Immature natural killer cell (primary cell): ENCODE measurements at regions not wholly inside any gene's neighbourhood (a gene's known extent, or its start where the extent isn't known, plus 50 kb on each side); places are given as distances from the start of the nearest gene placed in this dataset.

Source experiments
- DNase-seq, 3 donors: peaks; one replicate each; pipeline ENCODE4 v3.0.0; 2022; ENCODE audit warnings: mixed read lengths in 1 of 3
- H3K27ac Mint-ChIP-seq, 6 donors: one replicate each; pipeline ENCODE4 v1.8.0; 2020; ENCODE audit warnings: mixed read lengths in 6 of 6, mild to moderate bottlenecking in 5 of 6, inconsistent platforms in 4 of 6, moderate library complexity in 3 of 6
- H3K27me3 Mint-ChIP-seq, 3 donors: one replicate each; pipeline ENCODE4 v1.8.0; 2020 to 2021; ENCODE audit warnings: low read depth in 3 of 3, mild to moderate bottlenecking in 3 of 3, mixed read lengths in 3 of 3, moderate library complexity in 3 of 3, inconsistent platforms in 1 of 3
- H3K36me3 Mint-ChIP-seq, 3 donors: one replicate each; pipeline ENCODE4 v1.8.0; 2020; ENCODE audit warnings: mixed read lengths in 3 of 3, inconsistent platforms in 2 of 3, mild to moderate bottlenecking in 2 of 3
- H3K4me1 Mint-ChIP-seq, 2 donors: one replicate each; pipeline ENCODE4 v1.8.0; 2020; ENCODE audit warnings: inconsistent platforms in 2 of 2, mild to moderate bottlenecking in 2 of 2, mixed read lengths in 2 of 2, moderate library complexity in 1 of 2
- H3K4me3 Mint-ChIP-seq, 5 donors: one replicate each; pipeline ENCODE4 v1.8.0; 2020; ENCODE audit warnings: mild to moderate bottlenecking in 5 of 5, mixed read lengths in 5 of 5, inconsistent platforms in 3 of 5, moderate library complexity in 3 of 5
- H3K9me3 Mint-ChIP-seq, 6 donors: one replicate each; pipeline ENCODE4 v1.8.0; 2020; ENCODE audit warnings: mild to moderate bottlenecking in 6 of 6, mixed read lengths in 6 of 6, inconsistent platforms in 4 of 6, moderate library complexity in 3 of 6

DNA sequence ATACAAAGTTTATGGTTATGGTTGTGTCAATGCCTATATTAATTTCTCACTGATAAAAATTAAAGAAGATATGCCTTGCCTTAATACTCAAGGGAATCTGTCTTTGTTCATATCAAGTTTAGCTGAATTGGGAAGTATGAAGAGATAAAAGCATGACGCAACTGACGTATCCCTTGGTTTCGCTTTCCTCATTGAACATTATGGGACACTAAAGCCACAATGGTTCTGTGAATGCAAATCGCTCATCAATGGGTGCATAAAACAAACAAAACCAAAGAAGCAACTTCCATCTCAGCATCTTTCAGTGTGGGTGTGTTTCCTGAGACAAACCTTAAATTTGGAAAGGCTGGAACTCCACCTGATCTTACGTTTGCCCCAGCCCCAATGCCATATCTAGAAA lies 108.2 kb downstream of the NPIPB5 start:
- DNase-seq: no peak
- Mint-ChIP-seq H3K4me3 (no peak overlapping the region), H3K36me3 (no peaks in the 10 kb centered on the region), H3K27me3 (peaks cover 3 to 6% (median 3%) of the 10 kb centered on the region in 3 donors), H3K9me3 (peaks cover 0 to 5% (median 0%) of the 10 kb centered on the region in 6 donors), H3K27ac (no peak overlapping the region), H3K4me1 (no peaks in the 10 kb centered on the region)

- DNase-seq: no peak
- Mint-ChIP-seq H3K27ac (no peak overlapping the region), H3K27me3 (peaks cover 3 to 4% (median 3%) of the 10 kb centered on the region in 3 donors), H3K4me1 (no peaks in the 10 kb centered on the region), H3K36me3 (no peaks in the 10 kb centered on the region), H3K9me3 (no peaks in the 10 kb centered on the region), H3K4me3 (no peak overlapping the region)
Observed at GRCh38 chr16:22621586-22622155, 111.0 kb downstream of the NPIPB5 start.

- Mint-ChIP-seq H3K27ac (no peak overlapping the region), H3K36me3 (no peaks in the 10 kb centered on the region), H3K4me3 (no peak overlapping the region), H3K9me3 (no peaks in the 10 kb centered on the region), H3K27me3 (peaks cover 2 to 4% (median 3%) of the 10 kb centered on the region in 3 donors), H3K4me1 (no peaks in the 10 kb centered on the region)
- DNase-seq: no peak
Observed at GRCh38 chr16:22622703-22623102, 112.0 kb downstream of the NPIPB5 start.

- H3K27me3 Mint-ChIP-seq: peaks cover 0 to 4% (median 2%) of the 10 kb centered on the region in 3 donors
- no peak overlapping the region for H3K4me3 Mint-ChIP-seq
- no peaks in the 10 kb centered on the region for H3K4me1 Mint-ChIP-seq
- DNase-seq: no peak
- no peak overlapping the region for H3K27ac Mint-ChIP-seq
- no peaks in the 10 kb centered on the region for H3K36me3 Mint-ChIP-seq
- no peaks in the 10 kb centered on the region for H3K9me3 Mint-ChIP-seq
Observed at GRCh38 chr16:22623351-22623781, 112.7 kb downstream of the NPIPB5 start.

GRCh38 chr16:22624038-22624799 lies 113.5 kb downstream of the NPIPB5 start:
- Mint-ChIP-seq H3K4me3 (no peak overlapping the region), H3K4me1 (no peaks in the 10 kb centered on the region), H3K36me3 (no peaks in the 10 kb centered on the region), H3K27ac (no peak overlapping the region), H3K9me3 (no peaks in the 10 kb centered on the region), H3K27me3 (peaks cover 0 to 4% (median 2%) of the 10 kb centered on the region in 3 donors)
- DNase-seq: no peak

DNA sequence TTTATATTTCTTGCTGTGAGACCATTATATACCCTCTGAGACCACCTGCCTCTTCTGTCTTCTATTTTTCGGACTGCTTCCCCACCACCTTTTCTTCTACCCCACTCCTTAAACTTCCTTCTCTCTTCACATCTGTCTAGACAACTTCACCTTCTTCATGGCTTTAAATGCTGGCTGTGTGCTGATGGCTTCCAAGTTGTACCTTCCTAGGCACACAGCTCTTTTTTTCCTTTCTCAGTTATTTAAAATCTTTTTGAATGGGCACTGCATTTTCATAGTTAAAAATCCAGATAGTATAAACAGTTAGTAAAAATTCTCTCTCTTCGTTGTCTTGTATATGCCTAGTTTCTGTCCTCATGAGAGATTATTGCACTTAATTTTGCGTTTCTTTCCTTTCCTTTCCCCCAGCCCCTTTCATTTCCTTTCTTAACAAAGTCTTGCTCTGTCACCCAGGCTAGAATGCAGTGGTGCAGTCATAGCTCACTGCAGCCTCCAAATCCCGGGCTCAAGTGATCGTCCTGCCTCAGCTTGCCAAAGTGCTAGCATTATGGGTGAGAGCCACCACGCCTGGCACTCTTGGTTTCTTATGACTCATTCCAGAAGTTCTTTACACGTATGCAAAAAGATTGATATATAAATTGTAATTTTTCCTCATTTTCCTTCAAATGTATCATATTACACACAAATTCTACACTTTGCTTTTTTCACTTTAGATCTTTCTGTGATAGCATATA lies 114.3 kb downstream of the NPIPB5 start:
- Mint-ChIP-seq H3K36me3 (no peaks in the 10 kb centered on the region), H3K4me3 (no peak overlapping the region), H3K27ac (no peak overlapping the region), H3K9me3 (no peaks in the 10 kb centered on the region), H3K4me1 (no peaks in the 10 kb centered on the region), H3K27me3 (peaks cover 0 to 3% (median 0%) of the 10 kb centered on the region in 3 donors)
- DNase-seq: no peak

DNA sequence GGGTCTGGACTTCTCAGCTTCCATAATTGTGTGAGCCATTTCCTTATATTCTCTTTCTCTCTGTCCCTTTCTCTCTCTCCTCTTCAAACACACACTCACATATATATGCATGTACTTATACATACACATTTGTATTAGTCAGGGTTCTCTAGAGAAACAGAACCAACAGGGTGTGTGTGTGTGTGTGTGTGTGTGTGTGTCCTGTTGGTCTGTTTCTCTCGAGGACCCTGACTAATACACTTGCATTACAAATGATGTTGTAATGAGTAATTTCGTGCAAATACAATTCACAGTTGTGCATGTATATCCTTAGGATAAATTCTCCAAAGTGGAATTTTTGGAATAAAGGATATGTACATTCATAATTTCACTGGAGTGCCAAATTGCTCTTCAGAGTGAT lies 115.3 kb downstream of the NPIPB5 start:
- no peaks in the 10 kb centered on the region for H3K4me1 Mint-ChIP-seq
- H3K9me3 Mint-ChIP-seq: no peaks in the 10 kb centered on the region
- no peak overlapping the region for H3K27ac Mint-ChIP-seq
- no peak overlapping the region for H3K4me3 Mint-ChIP-seq
- no peak for DNase-seq
- H3K36me3 Mint-ChIP-seq: no peaks in the 10 kb centered on the region
- H3K27me3 Mint-ChIP-seq: no peaks in the 10 kb centered on the region

DNA sequence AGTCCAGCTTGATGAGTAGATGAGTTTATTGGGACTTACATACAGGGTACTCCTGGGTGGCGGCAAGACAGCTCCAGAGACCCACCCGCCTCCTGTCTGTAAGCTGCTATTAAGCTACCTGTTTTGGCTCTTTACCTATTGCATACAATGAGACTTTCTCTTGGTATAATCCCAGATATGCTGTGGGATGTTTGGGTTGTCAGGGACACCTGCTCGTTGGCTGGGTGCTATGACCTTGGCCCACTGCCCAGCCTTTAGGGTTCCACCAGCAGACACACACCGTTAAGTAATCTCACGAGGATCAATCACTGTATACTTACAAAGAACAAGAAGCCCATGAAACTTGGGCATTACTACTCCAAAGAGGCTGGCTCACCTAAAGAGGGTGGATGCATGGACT lies 116.4 kb downstream of the NPIPB5 start:
- no peak overlapping the region for H3K27ac Mint-ChIP-seq
- H3K4me3 Mint-ChIP-seq: no peak overlapping the region
- no peaks in the 10 kb centered on the region for H3K4me1 Mint-ChIP-seq
- DNase-seq: no peak
- no peaks in the 10 kb centered on the region for H3K9me3 Mint-ChIP-seq
- H3K36me3 Mint-ChIP-seq: no peaks in the 10 kb centered on the region
- no peaks in the 10 kb centered on the region for H3K27me3 Mint-ChIP-seq

DNA sequence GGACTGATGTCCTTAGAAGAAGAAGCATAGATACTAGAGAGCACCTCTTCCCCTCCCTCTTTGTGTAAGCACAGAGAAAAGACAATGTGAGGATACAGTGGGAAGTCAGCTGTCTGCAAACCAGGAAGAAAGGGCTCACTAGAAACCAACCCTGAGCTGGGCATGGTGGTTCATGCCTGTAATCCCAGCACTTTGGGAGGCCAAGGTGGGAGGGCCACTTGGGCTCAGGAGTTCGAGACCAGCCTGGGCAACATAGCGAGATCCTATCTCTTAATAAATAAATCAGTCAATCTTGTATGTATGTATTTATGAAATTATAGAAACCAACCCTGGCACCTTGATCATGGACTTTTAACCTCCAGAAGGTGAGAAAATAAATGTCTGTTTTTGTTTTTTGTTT lies 118.3 kb downstream of the NPIPB5 start:
- Mint-ChIP-seq H3K36me3 (no peaks in the 10 kb centered on the region), H3K27ac (no peak overlapping the region), H3K4me3 (no peak overlapping the region), H3K9me3 (no peaks in the 10 kb centered on the region), H3K4me1 (no peaks in the 10 kb centered on the region), H3K27me3 (peaks cover 0 to 3% (median 1%) of the 10 kb centered on the region in 3 donors)
- DNase-seq: no peak

DNA sequence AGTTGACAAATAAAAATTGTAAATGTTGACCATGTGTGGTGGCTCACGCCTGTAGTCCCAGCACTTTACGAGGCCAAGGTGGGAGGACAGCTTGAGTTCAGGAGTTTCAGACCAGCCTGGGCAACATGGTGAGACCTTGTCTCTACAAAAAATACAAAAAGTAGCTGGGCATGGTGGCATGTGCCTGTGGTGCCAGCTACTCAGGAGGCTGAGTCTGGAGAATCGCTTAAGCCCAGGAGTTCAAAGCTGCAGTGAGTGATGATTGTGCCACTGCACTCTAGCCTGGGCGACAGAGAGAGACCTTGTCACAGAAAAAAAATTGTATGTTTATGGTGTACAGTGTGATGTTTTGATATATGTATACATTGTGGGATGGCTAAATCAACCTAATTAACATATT lies 119.6 kb downstream of the NPIPB5 start:
- H3K36me3 Mint-ChIP-seq: no peaks in the 10 kb centered on the region
- H3K9me3 Mint-ChIP-seq: no peaks in the 10 kb centered on the region
- no peak overlapping the region for H3K27ac Mint-ChIP-seq
- DNase-seq: no peak
- H3K4me1 Mint-ChIP-seq: no peaks in the 10 kb centered on the region
- H3K4me3 Mint-ChIP-seq: no peak overlapping the region
- peaks cover 0 to 3% (median 1%) of the 10 kb centered on the region in 3 donors for H3K27me3 Mint-ChIP-seq

DNA sequence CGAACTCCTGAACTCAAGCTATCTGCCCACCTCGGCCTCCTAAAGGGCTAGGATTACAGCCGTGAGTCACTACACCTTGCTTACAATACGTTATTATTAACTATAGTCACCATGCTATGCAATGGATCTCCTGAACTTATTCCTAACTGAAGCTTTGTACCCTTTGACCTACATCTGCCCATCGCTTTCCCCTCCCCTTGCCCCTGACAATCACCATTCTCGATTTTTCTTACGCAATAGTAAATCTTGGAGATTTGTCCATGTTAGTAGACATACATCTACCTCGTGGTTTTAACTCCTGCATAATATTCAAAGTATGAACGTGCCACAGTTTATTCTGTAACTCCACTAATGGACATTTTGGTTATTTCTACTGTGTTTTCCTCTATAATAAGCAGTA lies 120.6 kb downstream of the NPIPB5 start:
- Mint-ChIP-seq H3K9me3 (no peaks in the 10 kb centered on the region), H3K4me3 (no peak overlapping the region), H3K27ac (no peak overlapping the region), H3K36me3 (no peaks in the 10 kb centered on the region), H3K4me1 (no peaks in the 10 kb centered on the region), H3K27me3 (peaks cover 1 to 3% (median 1%) of the 10 kb centered on the region in 3 donors)
- DNase-seq: no peak

DNA sequence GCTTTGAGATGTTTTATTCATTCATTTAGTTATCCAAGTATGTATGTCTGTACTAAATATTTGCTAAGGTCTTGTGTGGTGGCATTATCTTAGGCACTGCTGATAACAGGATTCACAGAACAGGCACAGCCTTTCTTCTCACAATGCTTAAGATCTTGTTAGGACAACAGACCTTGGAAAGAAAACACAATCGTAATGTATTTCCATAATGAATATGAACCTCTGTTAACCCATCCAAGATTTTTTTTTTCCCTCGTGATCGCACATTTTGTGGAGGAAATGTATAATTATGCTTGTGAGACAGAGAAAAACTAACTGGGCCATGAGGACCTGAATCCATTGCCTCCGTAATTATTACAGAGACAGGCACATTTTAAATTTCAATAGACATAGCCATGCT lies 121.9 kb downstream of the NPIPB5 start:
- no peak for DNase-seq
- no peak overlapping the region for H3K4me3 Mint-ChIP-seq
- H3K4me1 Mint-ChIP-seq: no peaks in the 10 kb centered on the region
- no peaks in the 10 kb centered on the region for H3K36me3 Mint-ChIP-seq
- no peaks in the 10 kb centered on the region for H3K9me3 Mint-ChIP-seq
- H3K27me3 Mint-ChIP-seq: peaks cover 1 to 3% (median 1%) of the 10 kb centered on the region in 3 donors
- no peak overlapping the region for H3K27ac Mint-ChIP-seq

DNA sequence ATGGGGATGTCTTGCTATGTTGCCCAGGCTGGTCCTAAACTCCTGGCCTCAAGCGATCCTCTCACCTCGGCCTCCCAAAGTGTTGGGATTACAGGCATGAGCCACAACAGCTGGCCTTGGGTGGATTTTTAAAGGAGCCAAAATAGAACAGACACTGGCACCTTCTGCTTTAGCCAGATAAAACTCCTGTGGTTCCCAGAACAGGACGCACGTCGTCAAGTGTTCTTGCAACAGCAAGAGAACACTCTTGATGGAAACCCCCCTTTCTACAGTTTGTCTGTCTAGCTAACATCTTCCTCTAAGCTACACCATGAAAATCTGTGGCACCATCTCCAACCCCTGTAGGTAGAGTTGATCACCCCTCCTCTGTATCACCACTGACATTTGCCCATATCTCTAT lies 122.6 kb downstream of the NPIPB5 start:
- no peaks in the 10 kb centered on the region for H3K36me3 Mint-ChIP-seq
- DNase-seq: no peak
- H3K27ac Mint-ChIP-seq: no peak overlapping the region
- no peaks in the 10 kb centered on the region for H3K9me3 Mint-ChIP-seq
- no peak overlapping the region for H3K4me3 Mint-ChIP-seq
- H3K27me3 Mint-ChIP-seq: peaks cover 1 to 3% (median 1%) of the 10 kb centered on the region in 3 donors
- no peaks in the 10 kb centered on the region for H3K4me1 Mint-ChIP-seq

GRCh38 chr16:22633799-22634198 lies 123.1 kb downstream of the NPIPB5 start:
- H3K4me1 Mint-ChIP-seq: no peaks in the 10 kb centered on the region
- no peak overlapping the region for H3K27ac Mint-ChIP-seq
- DNase-seq: no peak
- peaks cover 1 to 3% (median 1%) of the 10 kb centered on the region in 3 donors for H3K27me3 Mint-ChIP-seq
- H3K9me3 Mint-ChIP-seq: no peaks in the 10 kb centered on the region
- H3K4me3 Mint-ChIP-seq: no peak overlapping the region
- H3K36me3 Mint-ChIP-seq: no peaks in the 10 kb centered on the region
